PFSK-1 (cell line): ENCODE measurements at regions not wholly inside any gene's neighbourhood (a gene's known extent, or its start where the extent isn't known, plus 50 kb on each side); places are given as distances from the start of the nearest gene placed in this dataset.

Source experiments
- POLR2AphosphoS5 ChIP-seq: IDR thresholded peaks from 2 replicates; pipeline ENCODE4 v1.6.1; 2012; ENCODE audit warnings: low read depth, mild to moderate bottlenecking, control low read depth, low read length, moderate library complexity
- SIN3A ChIP-seq: IDR thresholded peaks from 2 replicates; pipeline ENCODE4 v1.6.1; 2012; ENCODE audit warnings: mild to moderate bottlenecking, low read length, moderate library complexity, borderline replicate concordance; ENCODE audit not compliant: insufficient read depth
- TF ChIP-seq, protein P1 (sequence below), 2 experiments: IDR thresholded peaks; 2 replicates each; pipeline versions ENCODE4 v1.6.1 to v1.8.0; 2011 to 2012; ENCODE audit warnings: low read depth in 2 of 2, low read length in 2 of 2, control low read depth in 1 of 2, inconsistent platforms in 1 of 2, mild to moderate bottlenecking in 1 of 2, moderate library complexity in 1 of 2; ENCODE audit not compliant: insufficient read depth in 1 of 2

DNA sequence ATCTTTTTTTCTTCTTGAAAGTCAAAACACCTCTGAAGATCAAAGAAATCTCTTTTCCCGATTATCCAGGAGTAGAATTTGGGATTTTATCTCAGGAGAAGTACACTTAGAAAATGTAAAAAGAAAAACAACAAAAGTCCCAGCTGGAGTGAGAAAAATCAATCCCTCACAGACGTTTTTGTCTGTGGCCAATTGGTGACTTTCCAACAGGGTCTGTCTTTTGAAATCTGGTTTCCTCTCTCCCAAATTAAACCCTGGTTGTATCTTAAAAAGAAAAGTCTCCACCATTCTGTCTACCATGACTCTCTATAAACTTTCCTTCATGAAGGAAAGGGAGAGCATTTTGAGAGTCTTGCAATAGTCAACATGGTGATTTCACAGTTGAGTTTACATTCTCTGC, 88.1 kb downstream of the DACT1 start:
- TF ChIP-seq, protein P1, sequence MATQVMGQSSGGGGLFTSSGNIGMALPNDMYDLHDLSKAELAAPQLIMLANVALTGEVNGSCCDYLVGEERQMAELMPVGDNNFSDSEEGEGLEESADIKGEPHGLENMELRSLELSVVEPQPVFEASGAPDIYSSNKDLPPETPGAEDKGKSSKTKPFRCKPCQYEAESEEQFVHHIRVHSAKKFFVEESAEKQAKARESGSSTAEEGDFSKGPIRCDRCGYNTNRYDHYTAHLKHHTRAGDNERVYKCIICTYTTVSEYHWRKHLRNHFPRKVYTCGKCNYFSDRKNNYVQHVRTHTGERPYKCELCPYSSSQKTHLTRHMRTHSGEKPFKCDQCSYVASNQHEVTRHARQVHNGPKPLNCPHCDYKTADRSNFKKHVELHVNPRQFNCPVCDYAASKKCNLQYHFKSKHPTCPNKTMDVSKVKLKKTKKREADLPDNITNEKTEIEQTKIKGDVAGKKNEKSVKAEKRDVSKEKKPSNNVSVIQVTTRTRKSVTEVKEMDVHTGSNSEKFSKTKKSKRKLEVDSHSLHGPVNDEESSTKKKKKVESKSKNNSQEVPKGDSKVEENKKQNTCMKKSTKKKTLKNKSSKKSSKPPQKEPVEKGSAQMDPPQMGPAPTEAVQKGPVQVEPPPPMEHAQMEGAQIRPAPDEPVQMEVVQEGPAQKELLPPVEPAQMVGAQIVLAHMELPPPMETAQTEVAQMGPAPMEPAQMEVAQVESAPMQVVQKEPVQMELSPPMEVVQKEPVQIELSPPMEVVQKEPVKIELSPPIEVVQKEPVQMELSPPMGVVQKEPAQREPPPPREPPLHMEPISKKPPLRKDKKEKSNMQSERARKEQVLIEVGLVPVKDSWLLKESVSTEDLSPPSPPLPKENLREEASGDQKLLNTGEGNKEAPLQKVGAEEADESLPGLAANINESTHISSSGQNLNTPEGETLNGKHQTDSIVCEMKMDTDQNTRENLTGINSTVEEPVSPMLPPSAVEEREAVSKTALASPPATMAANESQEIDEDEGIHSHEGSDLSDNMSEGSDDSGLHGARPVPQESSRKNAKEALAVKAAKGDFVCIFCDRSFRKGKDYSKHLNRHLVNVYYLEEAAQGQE (IDR thresholded peaks at IDR 0.05; ENCODE audit: insufficient read depth in 1 of 2, low read depth in 2 of 2, low read length in 2 of 2), result no peak
- TF ChIP-seq SIN3A (no peak), POLR2AphosphoS5 (no peak)
